ENCODE measurements at regions not wholly inside any gene's neighbourhood (a gene's known extent, or its start where the extent isn't known, plus 50 kb on each side); places are given as distances from the start of the nearest gene placed in this dataset.

DNA sequence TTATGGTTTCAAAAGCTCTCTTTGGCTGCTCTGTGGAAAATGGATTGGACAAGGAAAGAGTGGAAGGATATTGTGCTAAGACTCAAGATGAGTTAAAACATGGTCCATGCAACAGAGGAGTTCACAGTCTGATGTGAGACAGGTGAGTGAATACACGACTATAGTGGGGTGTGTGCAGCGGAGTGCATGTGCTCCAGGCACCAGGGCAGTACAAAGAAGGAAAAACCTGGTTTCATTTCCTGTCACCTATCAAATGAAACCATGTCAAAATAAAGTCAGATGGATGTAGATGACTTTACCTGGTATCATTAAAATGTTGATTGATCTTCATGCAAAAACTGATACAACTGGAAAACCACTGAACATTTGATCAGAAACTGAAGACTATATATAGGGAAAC, 241.0 kb upstream of the RASGEF1B start:
- TF ChIP-seq, protein P1, sequence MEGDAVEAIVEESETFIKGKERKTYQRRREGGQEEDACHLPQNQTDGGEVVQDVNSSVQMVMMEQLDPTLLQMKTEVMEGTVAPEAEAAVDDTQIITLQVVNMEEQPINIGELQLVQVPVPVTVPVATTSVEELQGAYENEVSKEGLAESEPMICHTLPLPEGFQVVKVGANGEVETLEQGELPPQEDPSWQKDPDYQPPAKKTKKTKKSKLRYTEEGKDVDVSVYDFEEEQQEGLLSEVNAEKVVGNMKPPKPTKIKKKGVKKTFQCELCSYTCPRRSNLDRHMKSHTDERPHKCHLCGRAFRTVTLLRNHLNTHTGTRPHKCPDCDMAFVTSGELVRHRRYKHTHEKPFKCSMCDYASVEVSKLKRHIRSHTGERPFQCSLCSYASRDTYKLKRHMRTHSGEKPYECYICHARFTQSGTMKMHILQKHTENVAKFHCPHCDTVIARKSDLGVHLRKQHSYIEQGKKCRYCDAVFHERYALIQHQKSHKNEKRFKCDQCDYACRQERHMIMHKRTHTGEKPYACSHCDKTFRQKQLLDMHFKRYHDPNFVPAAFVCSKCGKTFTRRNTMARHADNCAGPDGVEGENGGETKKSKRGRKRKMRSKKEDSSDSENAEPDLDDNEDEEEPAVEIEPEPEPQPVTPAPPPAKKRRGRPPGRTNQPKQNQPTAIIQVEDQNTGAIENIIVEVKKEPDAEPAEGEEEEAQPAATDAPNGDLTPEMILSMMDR (IDR thresholded peaks at IDR 0.05; ENCODE audit: poor library complexity, severe bottlenecking): no peak
- TF ChIP-seq POLR2AphosphoS5 (IDR thresholded peaks at IDR 0.05) (no peak), RAD21 (conservative IDR thresholded peaks at IDR 0.05) (no peak), TAF1 (IDR thresholded peaks at IDR 0.05; ENCODE audit: low read depth) (no peak), EP300 (conservative IDR thresholded peaks at IDR 0.05; ENCODE audit: poor library complexity, severe bottlenecking) (peak; percentile 66)
